Fibroblast of the aortic adventitia (primary cell): ENCODE measurements at regions not wholly inside any gene's neighbourhood (a gene's known extent, or its start where the extent isn't known, plus 50 kb on each side); places are given as distances from the start of the nearest gene placed in this dataset.

Experiments used
- DNase-seq: peaks from one replicate; pipeline ENCODE4 v3.0.0-alpha.2; 2010; ENCODE audit warnings: low read depth
- H3K4me3 ChIP-seq: 2 replicates; pipeline ENCODE4 v1.5.1; 2011; ENCODE audit warnings: low read depth, mild to moderate bottlenecking, control low read depth, low read length, moderate library complexity
- TF ChIP-seq, protein P1 (sequence below): IDR thresholded peaks from 2 replicates; pipeline ENCODE4 v1.5.1; 2011; ENCODE audit warnings: mild to moderate bottlenecking, low read length, control low read depth, inconsistent platforms; ENCODE audit not compliant: insufficient read depth

DNA sequence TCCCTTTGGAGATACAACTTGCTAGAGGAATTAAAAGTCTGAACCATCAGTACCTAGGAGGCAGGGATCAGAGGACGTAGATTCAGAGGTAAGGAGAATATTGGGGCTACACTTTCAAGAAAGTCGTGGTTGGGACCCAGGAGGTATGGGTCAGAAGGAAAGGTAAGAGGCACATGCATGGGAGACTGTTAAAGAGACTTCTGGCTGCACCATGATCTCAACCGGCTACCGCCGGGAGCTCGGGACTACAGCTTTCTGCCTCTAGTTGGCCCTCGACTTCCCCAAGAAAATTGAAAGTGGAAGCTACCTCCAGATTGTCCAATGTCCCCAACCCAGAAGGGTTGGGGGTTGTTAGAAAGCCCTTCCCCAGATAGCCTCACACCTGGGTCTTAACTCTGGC is 355.7 kb upstream of the TMPRSS15 start:
- no peak for DNase-seq
- H3K4me3 ChIP-seq = no peak overlapping the region
- TF ChIP-seq, protein P1, sequence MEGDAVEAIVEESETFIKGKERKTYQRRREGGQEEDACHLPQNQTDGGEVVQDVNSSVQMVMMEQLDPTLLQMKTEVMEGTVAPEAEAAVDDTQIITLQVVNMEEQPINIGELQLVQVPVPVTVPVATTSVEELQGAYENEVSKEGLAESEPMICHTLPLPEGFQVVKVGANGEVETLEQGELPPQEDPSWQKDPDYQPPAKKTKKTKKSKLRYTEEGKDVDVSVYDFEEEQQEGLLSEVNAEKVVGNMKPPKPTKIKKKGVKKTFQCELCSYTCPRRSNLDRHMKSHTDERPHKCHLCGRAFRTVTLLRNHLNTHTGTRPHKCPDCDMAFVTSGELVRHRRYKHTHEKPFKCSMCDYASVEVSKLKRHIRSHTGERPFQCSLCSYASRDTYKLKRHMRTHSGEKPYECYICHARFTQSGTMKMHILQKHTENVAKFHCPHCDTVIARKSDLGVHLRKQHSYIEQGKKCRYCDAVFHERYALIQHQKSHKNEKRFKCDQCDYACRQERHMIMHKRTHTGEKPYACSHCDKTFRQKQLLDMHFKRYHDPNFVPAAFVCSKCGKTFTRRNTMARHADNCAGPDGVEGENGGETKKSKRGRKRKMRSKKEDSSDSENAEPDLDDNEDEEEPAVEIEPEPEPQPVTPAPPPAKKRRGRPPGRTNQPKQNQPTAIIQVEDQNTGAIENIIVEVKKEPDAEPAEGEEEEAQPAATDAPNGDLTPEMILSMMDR = no peak

DNA sequence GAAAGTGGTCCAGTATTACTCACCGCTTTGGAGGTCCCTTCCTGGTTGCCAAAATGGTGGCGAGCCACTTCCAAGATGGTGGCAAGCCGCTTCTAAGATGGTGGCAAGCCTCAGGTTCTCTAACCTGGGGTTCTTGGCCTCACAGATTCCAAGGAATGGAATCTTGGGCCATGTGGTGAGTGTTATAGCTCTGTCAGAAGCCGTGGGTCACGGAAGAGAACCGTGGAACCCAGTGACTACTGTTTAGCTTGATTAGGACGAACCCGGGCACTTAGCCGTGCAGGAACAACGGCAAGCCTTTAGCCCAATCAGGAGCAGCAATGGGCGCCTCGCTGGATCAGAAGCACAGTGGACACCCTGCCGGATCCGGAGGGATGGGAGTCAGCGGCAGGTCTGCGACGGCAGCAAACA is 356.2 kb upstream of the TMPRSS15 start:
- TF ChIP-seq, protein P1 = no peak
- no peak for DNase-seq
- no peak overlapping the region for H3K4me3 ChIP-seq

GRCh38 chr21:18760247-18760646 is 356.7 kb upstream of the TMPRSS15 start:
- DNase-seq = no peak

DNA sequence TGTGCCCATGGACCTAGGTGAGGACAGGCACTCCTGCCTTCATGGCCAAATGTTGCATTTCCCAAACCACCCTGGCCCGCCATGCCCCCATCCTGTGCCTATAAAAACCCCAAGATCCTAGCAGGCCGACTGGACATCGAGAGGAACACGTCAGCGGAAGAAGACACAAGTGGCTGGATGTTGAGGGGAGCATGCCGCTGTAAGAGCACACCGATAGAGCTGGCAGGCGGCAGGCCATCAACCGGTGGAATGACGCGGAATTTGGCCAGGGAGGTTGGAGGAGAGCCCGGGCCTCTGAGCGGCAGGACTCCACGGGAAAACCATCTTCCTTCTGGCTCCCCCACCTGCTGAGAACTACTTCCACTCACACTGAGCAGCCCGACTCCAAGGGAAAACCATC is 361.1 kb upstream of the TMPRSS15 start:
- no peak for DNase-seq
- no peak overlapping the region for H3K4me3 ChIP-seq
- TF ChIP-seq, protein P1 = no peak

More at GRCh38 chr21:18760247-18760646, 356.7 kb upstream of the TMPRSS15 start:
- no peak overlapping the region for H3K4me3 ChIP-seq
- TF ChIP-seq, protein P1 = no peak

DNA sequence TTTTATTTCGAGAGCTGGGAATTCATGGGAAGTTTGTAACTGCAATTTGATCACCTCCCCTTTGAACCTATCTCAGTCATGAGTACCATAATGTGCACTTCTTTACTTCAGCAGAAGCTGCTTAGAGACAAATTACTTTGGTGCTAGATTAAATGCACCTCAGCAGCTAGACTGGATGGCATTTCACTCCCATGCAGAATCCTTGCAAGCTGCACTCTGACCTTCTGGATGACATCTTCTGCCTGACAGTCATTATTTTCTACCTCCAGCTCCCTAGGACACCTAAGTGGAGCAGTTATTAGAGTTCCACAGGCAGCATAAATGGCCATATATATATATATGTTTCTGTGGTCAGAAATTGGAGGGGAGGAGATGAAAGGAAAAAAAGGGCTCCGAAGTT is 366.0 kb upstream of the TMPRSS15 start:
- no peak overlapping the region for H3K4me3 ChIP-seq
- TF ChIP-seq, protein P1 = no peak
- no peak for DNase-seq

DNA sequence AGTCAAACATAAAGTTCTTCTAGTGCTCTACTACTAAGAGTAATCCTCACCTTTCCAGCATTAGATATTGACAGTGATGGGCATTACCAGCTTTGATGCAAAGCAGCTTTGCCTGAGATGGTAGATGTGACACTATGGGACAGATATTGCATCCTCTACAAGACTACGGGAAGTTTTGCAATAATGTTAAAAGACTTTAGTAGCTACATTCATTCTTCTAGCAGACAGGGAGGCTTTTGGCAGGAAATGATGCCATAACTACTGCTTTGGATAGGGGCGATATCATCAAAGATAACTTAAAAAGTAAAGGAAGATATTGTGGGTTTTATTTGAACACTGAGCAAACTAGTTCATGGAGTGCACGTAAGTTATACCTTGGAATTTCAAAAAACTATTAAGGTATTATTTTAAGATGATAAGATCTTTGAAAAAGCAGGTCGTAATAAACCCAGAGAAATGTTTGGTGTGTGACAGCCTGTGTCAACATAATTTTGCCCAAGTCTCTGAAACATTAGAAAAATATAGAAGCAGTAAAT is 368.3 kb upstream of the TMPRSS15 start:
- no peak for DNase-seq
- H3K4me3 ChIP-seq = no peak overlapping the region
- TF ChIP-seq, protein P1 = no peak

- TF ChIP-seq, protein P1 = no peak
- no peak for DNase-seq
Measured at GRCh38 chr21:18772404-18772803, 368.8 kb upstream of the TMPRSS15 start.

More at GRCh38 chr21:18772404-18772803, 368.8 kb upstream of the TMPRSS15 start:
- H3K4me3 ChIP-seq = no peak overlapping the region
